Psoas muscle (tissue), 7 donors: ENCODE measurements at regions not wholly inside any gene's neighbourhood (a gene's known extent, or its start where the extent isn't known, plus 50 kb on each side); places are given as distances from the start of the nearest gene placed in this dataset.

ENCODE experiments used
- ATAC-seq, 4 donors: fragments of 200-7000 bp; cut with Tn5 transposase; one replicate each; pipeline ENCODE4 v1.9.1; 2020; ENCODE audit warnings: moderate library complexity in 3 of 4, mild to moderate bottlenecking in 2 of 4
- DNase-seq, 2 donors: peaks; one replicate each; pipeline ENCODE4 v3.0.0-alpha.2; 2020
- H3K27ac ChIP-seq: fragments of 200-600 bp; one replicate; pipeline ENCODE4 v1.8.0; 2022
- H3K27me3 ChIP-seq, 3 donors: fragments of 200-600 bp in 1 of 3; one replicate each; pipeline versions ENCODE4 v1.6.1 to v1.8.0; 2013 to 2022; ENCODE audit warnings: low read length in 2 of 3, mild to moderate bottlenecking in 2 of 3, moderate library complexity in 1 of 3; ENCODE audit not compliant: insufficient read depth in 3 of 3
- H3K36me3 ChIP-seq, 2 donors: fragments of 200-600 bp in 1 of 2; one replicate each; pipeline versions ENCODE4 v1.6.1 to v1.8.0; 2013 to 2022; ENCODE audit warnings: low read depth in 1 of 2, mild to moderate bottlenecking in 1 of 2, moderate library complexity in 1 of 2; ENCODE audit not compliant: insufficient read depth in 1 of 2
- H3K4me1 ChIP-seq: fragments of 200-600 bp; one replicate; pipeline ENCODE4 v1.8.0; 2022
- H3K4me3 ChIP-seq: fragments of 200-600 bp; one replicate; pipeline ENCODE4 v1.8.0; 2022; ENCODE audit warnings: mild to moderate bottlenecking
- H3K9me3 ChIP-seq: fragments of 200-600 bp; one replicate; pipeline ENCODE4 v1.8.0; 2022
- WGBS, 3 donors: extraction: QIAGEN DNeasy Blood & Tissue Kit; methylation state at CpG; one replicate each; pipeline versions ENCODE4 v1.1.6 to v1.1.7; 2013; 5-methylcytosine and 5-hydroxymethylcytosine counted together
- intact Hi-C, 2 donors: fragments of 100-400 bp; cut with DNase I; formaldehyde crosslinking; loops; one replicate each; pipeline versions ENCODE4 v1.11.0 to v1.14.2; 2022
- TF ChIP-seq, protein P1 (sequence below): fragments of 200-600 bp; IDR thresholded peaks from one replicate; pipeline ENCODE4 v1.8.0; 2022; ENCODE audit warnings: antibody characterized with exemption
- donor health status: healthy with polysubstance abuse.
- donor health status: DM: no; HTN: no; CAD: no; lungs with moderate emphysema.
- donor health status: Bipolar disorder and iron deficiency.
- donor health status: healthy.
- donor health status: DM: yes; HTN: yes; CAD: no.
- donor health status: DM: no; HTN: no; CAD: no.
- donor health status: DM: yes; HTN: yes; CAD: no.

DNA sequence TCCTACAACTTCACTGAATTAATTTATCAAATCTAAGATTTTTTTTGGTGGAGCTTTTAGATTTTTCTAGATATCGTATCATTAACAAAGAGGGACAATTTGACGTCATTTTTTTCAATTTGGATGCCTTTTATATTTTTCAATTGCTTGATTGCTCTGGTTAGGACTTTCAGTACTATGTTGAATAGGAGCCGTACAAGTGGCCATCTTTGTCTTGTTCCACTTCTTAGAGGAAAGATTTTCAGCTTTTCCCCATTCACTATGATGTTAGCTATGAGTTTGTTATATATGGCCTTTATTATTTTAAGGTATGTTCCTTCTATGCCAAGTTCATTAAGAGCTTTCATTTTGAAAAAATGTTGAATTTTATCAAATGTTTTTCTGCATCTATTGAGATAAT is 86.4 kb upstream of the MYCN start:
- no peak for ATAC-seq
- H3K36me3 ChIP-seq: no peaks in the 10 kb centered on the region
- peaks cover 0 to 3% (median 0%) of the 10 kb centered on the region in 3 donors for H3K27me3 ChIP-seq
- TF ChIP-seq, protein P1, sequence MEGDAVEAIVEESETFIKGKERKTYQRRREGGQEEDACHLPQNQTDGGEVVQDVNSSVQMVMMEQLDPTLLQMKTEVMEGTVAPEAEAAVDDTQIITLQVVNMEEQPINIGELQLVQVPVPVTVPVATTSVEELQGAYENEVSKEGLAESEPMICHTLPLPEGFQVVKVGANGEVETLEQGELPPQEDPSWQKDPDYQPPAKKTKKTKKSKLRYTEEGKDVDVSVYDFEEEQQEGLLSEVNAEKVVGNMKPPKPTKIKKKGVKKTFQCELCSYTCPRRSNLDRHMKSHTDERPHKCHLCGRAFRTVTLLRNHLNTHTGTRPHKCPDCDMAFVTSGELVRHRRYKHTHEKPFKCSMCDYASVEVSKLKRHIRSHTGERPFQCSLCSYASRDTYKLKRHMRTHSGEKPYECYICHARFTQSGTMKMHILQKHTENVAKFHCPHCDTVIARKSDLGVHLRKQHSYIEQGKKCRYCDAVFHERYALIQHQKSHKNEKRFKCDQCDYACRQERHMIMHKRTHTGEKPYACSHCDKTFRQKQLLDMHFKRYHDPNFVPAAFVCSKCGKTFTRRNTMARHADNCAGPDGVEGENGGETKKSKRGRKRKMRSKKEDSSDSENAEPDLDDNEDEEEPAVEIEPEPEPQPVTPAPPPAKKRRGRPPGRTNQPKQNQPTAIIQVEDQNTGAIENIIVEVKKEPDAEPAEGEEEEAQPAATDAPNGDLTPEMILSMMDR: no peak
- H3K27ac ChIP-seq: no peak overlapping the region
- H3K9me3 ChIP-seq: no peaks in the 10 kb centered on the region
- H3K4me3 ChIP-seq: no peak overlapping the region
- intact Hi-C loops: no loop called here
- 60 to 61% (median 60%) methylated on average over 3 of the region's 3 CpGs for WGBS, 3 donors
- DNase-seq: no peak
- no peaks in the 10 kb centered on the region for H3K4me1 ChIP-seq

DNA sequence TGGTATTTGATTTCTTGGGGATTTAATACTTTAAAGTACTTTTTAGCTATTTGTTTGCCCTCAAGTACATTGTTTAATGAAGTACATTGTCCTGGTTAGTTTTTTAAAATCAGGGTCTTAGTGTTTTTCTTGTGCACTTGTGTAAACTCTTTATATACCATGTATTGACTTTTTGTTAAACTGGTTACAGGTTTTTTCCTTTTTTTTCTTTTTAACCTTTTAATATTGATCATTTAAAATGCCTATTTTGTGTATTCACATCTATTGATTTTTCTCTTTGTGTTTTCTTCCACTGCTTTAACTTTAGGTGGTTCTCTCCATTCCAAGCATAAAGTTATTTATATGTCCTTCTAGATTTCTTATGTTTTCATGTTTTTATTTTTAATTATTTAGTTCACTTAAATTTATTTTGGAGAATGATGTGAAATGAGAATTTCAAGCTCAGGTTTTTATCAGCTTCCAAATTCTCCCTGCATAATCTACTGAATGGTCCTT is 84.5 kb upstream of the MYCN start:
- DNase-seq (no peak), ATAC-seq (no peak)
- Histone ChIP-seq H3K4me3 (no peak overlapping the region), H3K27me3 (peaks cover 0 to 3% (median 0%) of the 10 kb centered on the region in 3 donors), H3K36me3 (no peaks in the 10 kb centered on the region), H3K27ac (no peak overlapping the region), H3K4me1 (no peaks in the 10 kb centered on the region), H3K9me3 (no peaks in the 10 kb centered on the region)
- TF ChIP-seq, protein P1: no peak
- intact Hi-C loops: no loop called here

DNA sequence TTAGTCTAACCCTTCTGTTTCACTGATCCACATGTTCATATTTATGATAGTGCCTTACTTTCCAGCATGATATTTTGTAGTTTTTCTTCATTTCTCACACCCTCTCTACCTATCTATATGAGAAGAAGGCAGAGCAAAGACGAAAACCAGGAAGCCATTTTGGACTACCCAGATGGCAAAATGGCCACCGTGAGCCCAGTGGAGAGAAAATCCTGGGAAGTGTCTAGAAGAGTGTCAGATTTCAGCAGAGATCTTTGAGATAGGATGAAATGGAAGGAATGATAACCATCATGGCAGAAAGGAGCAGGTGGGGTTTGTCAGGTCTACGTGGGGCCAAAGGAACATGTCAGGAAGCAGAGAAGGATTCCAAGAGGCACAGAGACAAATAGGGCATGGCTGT is 84.0 kb upstream of the MYCN start:
- DNase-seq: no peak
- WGBS, 3 donors: 91 to 94% (median 92%) methylated on average over 3 of the region's 3 CpGs
- TF ChIP-seq, protein P1: no peak

DNA sequence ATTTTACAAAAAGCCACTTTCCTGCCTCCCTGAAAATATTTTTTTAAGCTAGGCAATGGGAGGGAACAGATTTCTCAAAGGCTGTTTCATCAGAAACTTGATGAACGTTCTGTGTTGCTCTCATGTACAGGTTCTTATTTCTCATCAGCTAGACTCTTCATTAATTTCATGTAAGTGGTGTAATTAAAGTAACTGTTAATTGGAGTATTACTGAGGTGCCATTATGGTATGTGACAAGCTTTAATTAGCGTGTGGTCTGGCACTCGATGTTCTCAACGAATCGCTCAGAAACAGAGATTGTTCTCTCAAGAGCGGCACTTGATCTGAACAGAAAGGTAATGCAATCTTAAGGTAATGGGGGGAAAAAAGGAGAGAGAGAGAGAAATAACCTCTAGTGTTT is 81.9 kb upstream of the MYCN start:
- TF ChIP-seq, protein P1: no peak
- Histone ChIP-seq H3K9me3 (no peaks in the 10 kb centered on the region), H3K27me3 (peaks cover 0 to 3% (median 0%) of the 10 kb centered on the region in 3 donors), H3K36me3 (no peaks in the 10 kb centered on the region), H3K4me3 (no peak overlapping the region), H3K4me1 (no peaks in the 10 kb centered on the region), H3K27ac (no peak overlapping the region)
- intact Hi-C loops: no loop called here
- 86 to 88% (median 86%) methylated on average over 6 of the region's 6 CpGs for WGBS, 3 donors
- ATAC-seq (no peak), DNase-seq (no peak)

More for the DNA sequence above, 84.0 kb upstream of the MYCN start:
- no peak overlapping the region for H3K4me3 ChIP-seq
- no peaks in the 10 kb centered on the region for H3K4me1 ChIP-seq
- no peaks in the 10 kb centered on the region for H3K36me3 ChIP-seq
- H3K9me3 ChIP-seq: no peaks in the 10 kb centered on the region
- H3K27ac ChIP-seq: no peak overlapping the region
- H3K27me3 ChIP-seq: peaks cover 0 to 3% (median 0%) of the 10 kb centered on the region in 3 donors
- ATAC-seq: no peak
- intact Hi-C loops: no loop called here

DNA sequence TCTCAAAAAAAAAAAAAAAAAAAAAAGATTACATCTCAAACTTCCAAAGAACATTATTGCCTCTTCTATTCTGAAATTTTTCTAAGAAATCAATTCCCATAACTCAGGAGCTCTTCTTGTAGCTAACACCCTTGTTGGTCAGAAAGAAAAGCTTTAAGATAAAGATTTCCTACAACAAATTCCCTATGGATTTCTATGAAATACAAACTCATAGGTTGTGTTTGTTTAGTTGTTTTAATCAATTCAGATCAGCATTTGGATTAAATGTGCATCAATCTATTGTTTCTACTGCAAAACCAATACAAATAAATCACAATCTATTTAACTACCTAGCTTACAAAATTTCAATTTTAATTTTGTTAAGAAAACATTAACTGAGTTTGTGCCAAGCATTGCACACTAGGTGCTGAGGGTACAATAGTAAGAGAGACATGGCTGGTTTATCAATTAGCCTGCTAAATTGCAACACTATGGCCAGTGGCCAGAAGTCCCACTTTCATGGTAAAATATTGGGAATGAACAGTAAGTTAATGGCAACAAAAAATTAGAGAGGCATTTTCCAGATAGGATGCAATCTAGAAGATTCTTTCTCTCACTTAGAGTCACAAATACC is 80.2 kb upstream of the MYCN start:
- H3K4me3 ChIP-seq: no peak overlapping the region
- ATAC-seq (no peak), DNase-seq (no peak)
- H3K36me3 ChIP-seq: no peaks in the 10 kb centered on the region
- no peaks in the 10 kb centered on the region for H3K4me1 ChIP-seq
- TF ChIP-seq, protein P1: no peak
- H3K9me3 ChIP-seq: no peaks in the 10 kb centered on the region
- peaks cover 0 to 3% (median 0%) of the 10 kb centered on the region in 3 donors for H3K27me3 ChIP-seq
- H3K27ac ChIP-seq: no peak overlapping the region
- intact Hi-C loops: no loop called here
